GM12878 (cell line): ENCODE measurements at regions not wholly inside any gene's neighbourhood (a gene's known extent, or its start where the extent isn't known, plus 50 kb on each side); places are given as distances from the start of the nearest gene placed in this dataset.

Source experiments
- ATAC-seq: fragments of 200-7000 bp; cut with Tn5 transposase; 3 replicates; pipeline ENCODE4 v1.9.1; 2020; ENCODE audit warnings: mild to moderate bottlenecking, moderate library complexity
- BruUV-seq: library from RNA; stranded (reverse); fragments of 400-500 nt; replicated peaks from 2 replicates; lab custom pipeline; 2021; lab: Mats Ljungman, UMichigan
- CTCF ChIA-PET: fragments of 300-600 bp; sonication (Branson Sonifier 250); formaldehyde crosslinking; extraction: SDS; loops from one replicate; lab custom pipeline; 2021; ENCODE audit warnings: inconsistent platforms; lab: Yijun Ruan, JAX
- POLR2A ChIA-PET: fragments of 350-600 bp; formaldehyde crosslinking; extraction: SDS; loops from one replicate; lab custom pipeline; 2021; ENCODE audit warnings: inconsistent platforms; lab: Charles Lee
- RAD21 ChIA-PET: fragments of 300-600 bp; sonication (Branson Sonifier 250); formaldehyde crosslinking; loops from one replicate; lab custom pipeline; 2023; ENCODE audit warnings: antibody characterized with exemption; ENCODE audit not compliant: unreplicated experiment; lab: Charles Lee
- SMC1A ChIA-PET: fragments of 300-600 bp; sonication (Branson Sonifier 250); formaldehyde crosslinking; loops from one replicate; lab custom pipeline; 2023; ENCODE audit not compliant: unreplicated experiment, uncharacterized antibody; lab: Charles Lee
- DNase-seq: peaks from one replicate; pipeline ENCODE4 v3.0.0-alpha.2; 2011; ENCODE audit warnings: low read depth, low spot score
- FAIRE-seq: peaks from 3 replicates; lab custom pipeline; 2011; peaks lifted over from hg19 to GRCh38; lab: Jason Lieb, UNC
- H2AFZ ChIP-seq: 2 replicates; pipeline ENCODE4 v1.6.0; 2011; ENCODE audit warnings: low read depth, low read length, control low read depth; ENCODE audit not compliant: control insufficient read depth
- H3K27ac ChIP-seq: 2 replicates; pipeline ENCODE4 v1.5.1; 2011; ENCODE audit warnings: control low read depth; ENCODE audit not compliant: control insufficient read depth, insufficient read depth
- H3K27me3 ChIP-seq, 2 experiments: replicated peaks in 1 of 2; 2 replicates each; pipeline versions ENCODE4 v1.6.0 to v1.6.1; 2011; ENCODE audit warnings: low read length in 1 of 2; ENCODE audit not compliant: control insufficient read depth in 2 of 2, insufficient read depth in 2 of 2
- H3K36me3 ChIP-seq, 2 experiments: 2 replicates each; pipeline ENCODE4 v1.5.1; 2011; ENCODE audit warnings: low read length in 1 of 2; ENCODE audit not compliant: control insufficient read depth in 2 of 2, insufficient read depth in 2 of 2
- H3K4me1 ChIP-seq: 2 replicates; pipeline ENCODE4 v1.6.1; 2011; ENCODE audit warnings: mild to moderate bottlenecking, low read length, moderate library complexity, mixed read lengths; ENCODE audit not compliant: control insufficient read depth, insufficient read depth
- H3K4me2 ChIP-seq: 2 replicates; pipeline ENCODE4 v1.6.0; 2011; ENCODE audit warnings: control low read depth; ENCODE audit not compliant: control insufficient read depth, insufficient read depth
- H3K4me3 ChIP-seq: fragments of 200-600 bp; sonication (generic); 2 replicates; pipeline ENCODE4 v1.5.1; 2016
- H3K79me2 ChIP-seq: 2 replicates; pipeline ENCODE4 v1.6.0; 2011; ENCODE audit warnings: low read length; ENCODE audit not compliant: control insufficient read depth, insufficient read depth
- H3K9ac ChIP-seq: 2 replicates; pipeline ENCODE4 v1.8.0; 2011; ENCODE audit warnings: low read length, control low read depth, mixed read lengths; ENCODE audit not compliant: control insufficient read depth, insufficient read depth
- H3K9me3 ChIP-seq: replicated peaks from 3 replicates; pipeline ENCODE4 v1.5.1; 2011; ENCODE audit warnings: mild to moderate bottlenecking, low read length; ENCODE audit not compliant: control insufficient read depth, insufficient read depth
- H4K20me1 ChIP-seq: 2 replicates; pipeline ENCODE4 v1.6.0; 2011; ENCODE audit not compliant: control insufficient read depth, insufficient read depth
- CHD1 ChIP-seq: IDR thresholded peaks from 2 replicates; pipeline ENCODE4 v1.6.1; 2012; ENCODE audit warnings: low read depth, low read length, improper control_type of control experiment
- DPF2 ChIP-seq: fragments of 450-650 bp; IDR thresholded peaks from 2 replicates; pipeline ENCODE4 v1.6.1; 2017; ENCODE audit warnings: mild to moderate bottlenecking
- EED ChIP-seq: sonication (generic); IDR thresholded peaks from 2 replicates; pipeline ENCODE4 v1.6.1; 2016; ENCODE audit warnings: antibody characterized with exemption, low read depth
- EGR1 ChIP-seq, 2 experiments: IDR thresholded peaks; 1 replicate in 1 of 2; 2 replicates in 1 of 2; pipeline ENCODE4 v1.6.1; 2011 to 2012; ENCODE audit warnings: low read depth in 2 of 2, low read length in 2 of 2, borderline replicate concordance in 1 of 2, mild to moderate bottlenecking in 1 of 2, moderate library complexity in 1 of 2
- JUNB ChIP-seq: IDR thresholded peaks from 2 replicates; pipeline ENCODE4 v1.6.1; 2016; ENCODE audit warnings: antibody characterized with exemption, mild to moderate bottlenecking
- NR2C1 ChIP-seq: fragments of 450-650 bp; IDR thresholded peaks from 2 replicates; pipeline ENCODE4 v1.6.1; 2017; ENCODE audit warnings: antibody characterized with exemption, mild to moderate bottlenecking, moderate library complexity
- POLR2AphosphoS2 ChIP-seq: IDR thresholded peaks from 2 replicates; pipeline ENCODE4 v1.6.1; 2011; ENCODE audit warnings: low read depth, mild to moderate bottlenecking, low read length, improper control_type of control experiment, moderate library complexity
- POLR2AphosphoS5 ChIP-seq: IDR thresholded peaks from 2 replicates; pipeline ENCODE4 v1.6.1; 2011; ENCODE audit warnings: mild to moderate bottlenecking, low read length, inconsistent platforms
- RELA ChIP-seq: fragments of 450-650 bp; IDR thresholded peaks from 2 replicates; pipeline ENCODE4 v1.8.0; 2014; ENCODE audit warnings: borderline replicate concordance; ENCODE audit not compliant: partially characterized antibody
- SIN3A ChIP-seq: IDR thresholded peaks from 2 replicates; pipeline ENCODE4 v1.6.1; 2012; ENCODE audit warnings: low read depth, low read length, improper control_type of control experiment
- SRF ChIP-seq, 2 experiments: IDR thresholded peaks; 2 replicates each; pipeline ENCODE4 v1.6.1; 2011; ENCODE audit warnings: low read depth in 2 of 2, low read length in 2 of 2, mild to moderate bottlenecking in 1 of 2, moderate library complexity in 1 of 2
- STAT1 ChIP-seq: fragments of 450-650 bp; conservative IDR thresholded peaks from 2 replicates; pipeline ENCODE4 v1.6.1; 2014; ENCODE audit warnings: antibody characterized with exemption, mild to moderate bottlenecking
- ZBED1 ChIP-seq: IDR thresholded peaks from 2 replicates; pipeline ENCODE4 v1.6.1; 2016; ENCODE audit warnings: borderline replicate concordance
- WGBS: methylation state at CpG from one replicate; pipeline ENCODE4 v1.1.6; 2016; ENCODE audit warnings: low lambda C conversion rate; ENCODE audit not compliant: insufficient replicate concordance, insufficient coverage; ENCODE audit errors: missing lambda C conversion rate; 5-methylcytosine and 5-hydroxymethylcytosine counted together
- in situ Hi-C: fragments of 300-500 bp; cut with MboI; formaldehyde crosslinking; loops from 9 replicates; pipeline ENCODE4 v1.14.3; 2018; ENCODE audit warnings: mixed read lengths
- intact Hi-C: fragments of 100-400 bp; cut with micrococcal nuclease; formaldehyde crosslinking; loops from one replicate; pipeline ENCODE4 v1.14.2; 2022; ENCODE audit not compliant: unreplicated experiment
- TF ChIP-seq, protein P1 (sequence below): fragments of 450-650 bp; IDR thresholded peaks from 2 replicates; pipeline ENCODE4 v1.6.1; 2014; ENCODE audit warnings: mild to moderate bottlenecking
- TF ChIP-seq, protein P2 (sequence below): fragments of 450-650 bp; IDR thresholded peaks from 2 replicates; pipeline ENCODE4 v1.6.1; 2018; ENCODE audit warnings: borderline replicate concordance, mild to moderate bottlenecking; ENCODE audit not compliant: partially characterized antibody
- TF ChIP-seq, protein P3 (sequence below): fragments of 450-650 bp; conservative IDR thresholded peaks from 2 replicates; pipeline ENCODE4 v1.6.1; 2017; ENCODE audit warnings: mild to moderate bottlenecking, moderate library complexity

DNA sequence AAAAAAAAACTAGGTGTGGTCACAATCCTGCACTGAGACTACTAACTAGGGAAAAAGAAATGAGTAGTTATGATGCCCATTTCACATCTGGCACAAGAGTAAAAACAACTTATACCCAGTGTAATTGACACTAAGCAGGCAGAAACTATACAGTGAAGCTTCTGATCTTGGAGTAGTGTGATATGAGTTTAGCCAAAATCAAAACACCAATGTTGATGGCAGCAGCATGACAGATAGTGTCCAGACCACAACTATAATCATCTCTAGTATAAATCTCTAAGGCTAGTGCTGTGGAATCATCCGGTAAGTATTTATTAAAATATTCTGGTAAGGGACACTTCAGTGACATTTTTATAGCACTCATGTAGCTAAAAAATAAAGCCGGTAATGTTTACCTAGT is 108.5 kb upstream of the EPHA6 start:
- CTCF ChIA-PET, result no interaction called here
- Histone ChIP-seq H3K79me2 (no peaks in the 10 kb centered on the region), H3K4me2 (no peak overlapping the region), H4K20me1 (no peaks in the 10 kb centered on the region), H3K9me3 (no peaks in the 10 kb centered on the region), H2AFZ (no peak overlapping the region), H3K9ac (no peak overlapping the region), H3K27ac (no peak overlapping the region), H3K4me1 (no peaks in the 10 kb centered on the region), H3K27me3 (no peaks in the 10 kb centered on the region), H3K36me3 (no peaks in the 10 kb centered on the region), H3K4me3 (no peak overlapping the region)
- intact Hi-C loops (no loop called here), in situ Hi-C loops (no loop called here)
- POLR2A ChIA-PET, result no interaction called here
- RAD21 ChIA-PET, result no interaction called here
- 100% methylated on average over 2 of the region's 2 CpGs for WGBS
- no peak for TF ChIP-seq JUNB
- no peak for TF ChIP-seq SRF (IDR thresholded peaks at IDR 0.05; ENCODE audit: low read depth in 2 of 2, low read length in 2 of 2)
- TF ChIP-seq, protein P1, sequence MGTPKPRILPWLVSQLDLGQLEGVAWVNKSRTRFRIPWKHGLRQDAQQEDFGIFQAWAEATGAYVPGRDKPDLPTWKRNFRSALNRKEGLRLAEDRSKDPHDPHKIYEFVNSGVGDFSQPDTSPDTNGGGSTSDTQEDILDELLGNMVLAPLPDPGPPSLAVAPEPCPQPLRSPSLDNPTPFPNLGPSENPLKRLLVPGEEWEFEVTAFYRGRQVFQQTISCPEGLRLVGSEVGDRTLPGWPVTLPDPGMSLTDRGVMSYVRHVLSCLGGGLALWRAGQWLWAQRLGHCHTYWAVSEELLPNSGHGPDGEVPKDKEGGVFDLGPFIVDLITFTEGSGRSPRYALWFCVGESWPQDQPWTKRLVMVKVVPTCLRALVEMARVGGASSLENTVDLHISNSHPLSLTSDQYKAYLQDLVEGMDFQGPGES, result no peak
- no peak for TF ChIP-seq POLR2AphosphoS2
- no peak for TF ChIP-seq RELA
- TF ChIP-seq, protein P2, sequence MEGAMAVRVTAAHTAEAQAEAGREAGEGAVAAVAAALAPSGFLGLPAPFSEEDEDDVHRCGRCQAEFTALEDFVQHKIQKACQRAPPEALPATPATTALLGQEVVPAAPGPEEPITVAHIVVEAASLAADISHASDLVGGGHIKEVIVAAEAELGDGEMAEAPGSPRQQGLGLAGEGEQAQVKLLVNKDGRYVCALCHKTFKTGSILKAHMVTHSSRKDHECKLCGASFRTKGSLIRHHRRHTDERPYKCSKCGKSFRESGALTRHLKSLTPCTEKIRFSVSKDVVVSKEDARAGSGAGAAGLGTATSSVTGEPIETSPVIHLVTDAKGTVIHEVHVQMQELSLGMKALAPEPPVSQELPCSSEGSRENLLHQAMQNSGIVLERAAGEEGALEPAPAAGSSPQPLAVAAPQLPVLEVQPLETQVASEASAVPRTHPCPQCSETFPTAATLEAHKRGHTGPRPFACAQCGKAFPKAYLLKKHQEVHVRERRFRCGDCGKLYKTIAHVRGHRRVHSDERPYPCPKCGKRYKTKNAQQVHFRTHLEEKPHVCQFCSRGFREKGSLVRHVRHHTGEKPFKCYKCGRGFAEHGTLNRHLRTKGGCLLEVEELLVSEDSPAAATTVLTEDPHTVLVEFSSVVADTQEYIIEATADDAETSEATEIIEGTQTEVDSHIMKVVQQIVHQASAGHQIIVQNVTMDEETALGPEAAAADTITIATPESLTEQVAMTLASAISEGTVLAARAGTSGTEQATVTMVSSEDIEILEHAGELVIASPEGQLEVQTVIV, result no peak
- TF ChIP-seq STAT1, result no peak
- no peak for TF ChIP-seq EED
- no peak for TF ChIP-seq CHD1
- no peak for TF ChIP-seq DPF2
- TF ChIP-seq SIN3A, result no peak
- no peak for TF ChIP-seq NR2C1
- TF ChIP-seq ZBED1, result no peak
- TF ChIP-seq EGR1 (IDR thresholded peaks at IDR 0.05; ENCODE audit: borderline replicate concordance in 1 of 2, low read depth in 2 of 2, low read length in 2 of 2), result no peak
- no peak for TF ChIP-seq POLR2AphosphoS5
- TF ChIP-seq, protein P3, sequence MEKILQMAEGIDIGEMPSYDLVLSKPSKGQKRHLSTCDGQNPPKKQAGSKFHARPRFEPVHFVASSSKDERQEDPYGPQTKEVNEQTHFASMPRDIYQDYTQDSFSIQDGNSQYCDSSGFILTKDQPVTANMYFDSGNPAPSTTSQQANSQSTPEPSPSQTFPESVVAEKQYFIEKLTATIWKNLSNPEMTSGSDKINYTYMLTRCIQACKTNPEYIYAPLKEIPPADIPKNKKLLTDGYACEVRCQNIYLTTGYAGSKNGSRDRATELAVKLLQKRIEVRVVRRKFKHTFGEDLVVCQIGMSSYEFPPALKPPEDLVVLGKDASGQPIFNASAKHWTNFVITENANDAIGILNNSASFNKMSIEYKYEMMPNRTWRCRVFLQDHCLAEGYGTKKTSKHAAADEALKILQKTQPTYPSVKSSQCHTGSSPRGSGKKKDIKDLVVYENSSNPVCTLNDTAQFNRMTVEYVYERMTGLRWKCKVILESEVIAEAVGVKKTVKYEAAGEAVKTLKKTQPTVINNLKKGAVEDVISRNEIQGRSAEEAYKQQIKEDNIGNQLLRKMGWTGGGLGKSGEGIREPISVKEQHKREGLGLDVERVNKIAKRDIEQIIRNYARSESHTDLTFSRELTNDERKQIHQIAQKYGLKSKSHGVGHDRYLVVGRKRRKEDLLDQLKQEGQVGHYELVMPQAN, result no peak
- FAIRE-seq (no peak), DNase-seq (no peak), ATAC-seq (no peak)
- SMC1A ChIA-PET, result no interaction called here
- BruUV-seq, result no TSS peak
